ENCODE measurements at regions not wholly inside any gene's neighbourhood (a gene's known extent, or its start where the extent isn't known, plus 50 kb on each side); places are given as distances from the start of the nearest gene placed in this dataset.

DNA sequence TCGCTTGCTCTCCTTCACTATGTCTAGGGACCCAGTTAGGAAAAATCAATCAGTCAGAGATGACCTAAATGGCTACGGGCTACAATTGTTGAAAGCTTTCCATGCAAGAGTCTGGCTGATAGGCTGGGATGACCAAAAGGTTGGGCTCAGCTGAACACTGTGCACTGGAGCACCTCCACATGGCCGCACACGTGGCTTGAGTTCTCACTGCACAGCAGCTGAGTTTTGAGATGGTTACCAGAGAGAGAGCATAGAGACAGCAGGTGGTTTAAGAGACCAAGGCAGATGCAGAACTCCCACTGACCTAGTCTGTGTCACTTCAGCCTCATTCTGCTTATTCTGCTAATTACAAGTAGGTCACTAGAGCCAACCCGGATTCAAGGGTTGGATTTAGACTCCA lies 2354.8 kb upstream of the C9orf72 start:
- Mint-ChIP-seq H3K9me3 (peaks cover 3% of the 10 kb centered on the region), H3K36me3 (ENCODE audit: low read depth) (no peaks in the 10 kb centered on the region), H3K4me1 (no peaks in the 10 kb centered on the region), H3K27me3 (no peaks in the 10 kb centered on the region), H3K27ac (no peak overlapping the region), H3K4me3 (no peak overlapping the region)
- ChIA-PET POLR2A (no interaction called here), CTCF (no interaction called here)
- no peak for DNase-seq

DNA sequence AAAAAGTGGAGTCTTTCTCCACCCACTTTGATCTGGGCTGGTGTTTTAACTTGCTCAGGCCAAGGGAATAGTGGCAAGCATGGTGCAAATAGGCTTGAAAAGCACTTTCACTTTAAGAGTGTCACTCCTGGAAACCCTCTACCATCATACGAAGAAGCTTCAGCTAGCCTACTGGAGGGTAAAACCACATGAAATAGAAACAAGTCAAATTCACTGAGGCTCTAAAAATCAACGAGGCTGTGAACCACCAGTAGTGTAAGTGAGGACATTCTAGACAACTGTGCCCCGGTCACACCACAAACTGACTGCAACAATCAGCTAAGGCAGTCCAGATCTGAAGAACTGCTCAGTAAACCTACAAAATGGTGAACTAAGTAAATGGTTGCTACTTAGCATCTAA lies 2366.3 kb upstream of the C9orf72 start:
- Mint-ChIP-seq H3K9me3 (peaks cover 4% of the 10 kb centered on the region), H3K36me3 (ENCODE audit: low read depth) (no peaks in the 10 kb centered on the region), H3K27me3 (no peaks in the 10 kb centered on the region), H3K27ac (no peak overlapping the region), H3K4me1 (no peaks in the 10 kb centered on the region), H3K4me3 (no peak overlapping the region)
- POLR2A ChIA-PET, result no interaction called here
- CTCF ChIA-PET, result no interaction called here
- no peak for DNase-seq

DNA sequence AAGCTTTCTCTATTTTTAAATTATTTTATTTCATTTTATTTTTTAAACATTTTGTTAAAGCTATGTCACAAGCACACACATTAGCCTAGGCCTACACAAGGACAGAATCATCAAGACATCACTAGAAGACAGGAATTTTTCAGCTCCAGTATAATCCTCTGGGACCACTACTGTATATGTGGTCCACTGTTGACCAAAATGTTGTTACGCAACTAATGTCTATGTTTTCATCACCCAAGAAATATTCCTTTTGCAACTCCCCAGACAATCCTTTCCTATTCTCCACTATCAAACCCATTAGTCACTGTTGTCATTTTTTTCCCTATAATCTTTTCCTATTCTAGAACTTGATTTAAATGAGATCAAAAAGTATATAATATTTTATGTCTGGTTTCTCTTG lies 2371.7 kb upstream of the C9orf72 start:
- Mint-ChIP-seq H3K4me1 (no peaks in the 10 kb centered on the region), H3K4me3 (no peak overlapping the region), H3K36me3 (ENCODE audit: low read depth) (no peaks in the 10 kb centered on the region), H3K9me3 (peaks cover 2% of the 10 kb centered on the region), H3K27me3 (no peaks in the 10 kb centered on the region), H3K27ac (no peak overlapping the region)
- DNase-seq, result no peak
- ChIA-PET CTCF (no interaction called here), POLR2A (no interaction called here)

DNA sequence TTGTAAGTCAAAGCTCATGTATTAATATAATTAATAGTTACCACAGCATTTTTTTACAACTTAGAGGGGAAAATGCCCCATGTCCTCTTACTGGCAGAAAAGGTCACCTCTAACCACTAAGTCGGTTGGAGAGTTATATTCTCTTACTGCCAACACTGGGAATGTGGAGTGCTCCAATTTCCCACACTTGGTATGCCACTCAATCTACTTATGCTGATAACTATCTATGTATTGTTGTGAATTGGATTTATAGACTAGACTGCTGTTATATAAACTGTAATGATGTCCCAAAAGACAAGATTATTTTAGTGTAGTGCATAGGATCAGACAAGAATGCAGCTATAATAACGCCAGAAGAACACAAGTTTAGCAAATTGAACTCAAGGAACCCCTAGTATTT lies 2385.2 kb upstream of the C9orf72 start:
- Mint-ChIP-seq H3K27ac (no peak overlapping the region), H3K36me3 (ENCODE audit: low read depth) (no peaks in the 10 kb centered on the region), H3K4me3 (no peak overlapping the region), H3K27me3 (no peaks in the 10 kb centered on the region), H3K9me3 (no peaks in the 10 kb centered on the region), H3K4me1 (no peaks in the 10 kb centered on the region)
- CTCF ChIA-PET, result no interaction called here
- POLR2A ChIA-PET, result no interaction called here
- no peak for DNase-seq

DNA sequence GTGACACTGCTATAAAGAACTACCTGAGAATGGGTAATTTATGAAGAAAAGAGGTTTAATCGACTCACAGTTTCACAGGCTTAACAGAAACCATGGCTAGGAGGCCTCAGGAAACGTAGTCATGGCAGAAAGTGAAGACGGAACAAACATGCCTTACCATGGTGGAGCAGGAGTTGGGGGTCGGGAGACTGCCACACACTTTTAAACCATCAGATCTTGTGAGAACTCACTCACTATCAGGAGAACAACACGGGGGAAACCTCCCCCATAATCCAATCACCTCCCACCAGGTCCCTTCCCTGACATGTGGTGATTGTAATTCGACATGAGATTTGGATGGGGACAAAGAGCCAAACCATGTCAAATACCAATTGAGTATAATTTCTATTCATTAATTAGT lies 2392.6 kb upstream of the C9orf72 start:
- no peak overlapping the region for H3K4me3 Mint-ChIP-seq
- DNase-seq, result no peak
- ChIA-PET POLR2A (no interaction called here), CTCF (no interaction called here)
- no peaks in the 10 kb centered on the region for H3K27me3 Mint-ChIP-seq
- no peak overlapping the region for H3K27ac Mint-ChIP-seq
- H3K36me3 Mint-ChIP-seq (ENCODE audit: low read depth), result no peaks in the 10 kb centered on the region
- H3K9me3 Mint-ChIP-seq, result no peaks in the 10 kb centered on the region
- H3K4me1 Mint-ChIP-seq, result no peaks in the 10 kb centered on the region

DNA sequence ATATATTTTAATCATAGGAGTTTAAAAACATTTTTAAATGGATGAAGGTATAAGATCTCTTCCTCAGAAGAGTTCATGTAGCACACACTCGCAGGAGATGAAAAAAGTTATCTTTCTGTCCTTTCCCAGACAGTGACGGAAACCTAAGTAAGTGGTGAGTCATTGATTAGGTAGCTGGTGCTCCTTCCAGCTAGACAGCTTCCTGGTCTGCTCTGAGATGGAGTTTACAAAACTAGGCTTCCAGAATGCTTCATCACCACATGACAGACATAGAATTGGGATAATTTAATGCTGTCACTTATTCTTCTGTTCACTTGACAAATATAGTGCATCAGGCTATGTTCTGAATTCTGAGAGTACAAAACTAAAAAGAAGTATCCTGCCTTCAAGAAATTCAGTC lies 2393.0 kb upstream of the C9orf72 start:
- no peaks in the 10 kb centered on the region for H3K9me3 Mint-ChIP-seq
- no peaks in the 10 kb centered on the region for H3K4me1 Mint-ChIP-seq
- H3K27me3 Mint-ChIP-seq, result no peaks in the 10 kb centered on the region
- ChIA-PET CTCF (no interaction called here), POLR2A (no interaction called here)
- H3K27ac Mint-ChIP-seq, result no peak overlapping the region
- no peak for DNase-seq
- no peak overlapping the region for H3K4me3 Mint-ChIP-seq
- H3K36me3 Mint-ChIP-seq (ENCODE audit: low read depth), result no peaks in the 10 kb centered on the region

DNA sequence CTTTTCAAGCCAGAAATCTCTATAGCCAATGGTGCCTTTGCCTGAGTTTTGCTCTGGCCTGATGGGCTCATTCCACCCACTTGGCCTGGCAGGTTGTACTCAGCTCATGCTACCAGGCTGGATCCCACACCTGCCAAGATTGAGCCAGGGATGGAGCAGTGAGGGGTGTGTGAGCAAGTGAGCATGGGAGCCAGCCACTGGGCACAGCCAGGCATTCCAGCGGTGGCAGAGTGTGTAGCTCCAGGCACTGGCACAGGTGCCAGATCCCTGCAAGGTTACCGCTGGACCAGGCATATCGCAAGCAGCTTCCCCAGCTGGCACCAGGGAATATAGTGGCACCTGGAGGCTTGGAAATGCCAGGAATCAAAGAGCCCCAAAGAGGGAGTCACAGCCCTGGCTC lies 2395.6 kb upstream of the C9orf72 start:
- no peak overlapping the region for H3K4me3 Mint-ChIP-seq
- H3K27ac Mint-ChIP-seq, result no peak overlapping the region

DNA sequence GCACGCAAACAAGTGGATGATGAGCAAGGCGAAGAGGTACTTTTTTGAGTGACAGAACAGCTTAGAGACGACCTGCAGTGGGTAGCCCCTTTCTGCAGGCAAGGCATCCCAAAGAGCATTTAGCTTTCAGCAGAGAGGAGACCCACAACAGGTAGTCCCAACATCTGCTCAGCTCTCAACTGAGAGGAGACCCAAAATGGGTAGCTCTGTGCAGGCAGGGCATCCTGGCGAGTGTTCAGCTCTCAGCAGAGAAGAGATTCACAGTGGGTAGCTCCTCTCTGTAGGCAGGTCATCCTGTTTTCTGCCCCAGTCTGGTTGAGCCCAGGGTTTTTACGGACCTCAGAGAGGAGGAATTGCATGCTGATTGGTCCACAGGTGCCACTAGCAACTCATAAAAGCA lies 2396.1 kb upstream of the C9orf72 start:
- Mint-ChIP-seq H3K36me3 (ENCODE audit: low read depth) (no peaks in the 10 kb centered on the region), H3K4me3 (no peak overlapping the region), H3K9me3 (no peaks in the 10 kb centered on the region), H3K27ac (no peak overlapping the region), H3K4me1 (no peaks in the 10 kb centered on the region), H3K27me3 (no peaks in the 10 kb centered on the region)
- ChIA-PET CTCF (interaction anchor here (0.6 kb wide), 1 partner anchor 1579 kb away, joined by 4 read pairs; no protein-coding TSS in a partner anchor), POLR2A (no interaction called here)
- DNase-seq, result no peak

More for the DNA sequence above, 2395.6 kb upstream of the C9orf72 start:
- no peaks in the 10 kb centered on the region for H3K4me1 Mint-ChIP-seq
- CTCF ChIA-PET, result no interaction called here
- no peaks in the 10 kb centered on the region for H3K27me3 Mint-ChIP-seq
- H3K9me3 Mint-ChIP-seq, result no peaks in the 10 kb centered on the region
- POLR2A ChIA-PET, result no interaction called here
- H3K36me3 Mint-ChIP-seq (ENCODE audit: low read depth), result no peaks in the 10 kb centered on the region
- DNase-seq, result no peak

DNA sequence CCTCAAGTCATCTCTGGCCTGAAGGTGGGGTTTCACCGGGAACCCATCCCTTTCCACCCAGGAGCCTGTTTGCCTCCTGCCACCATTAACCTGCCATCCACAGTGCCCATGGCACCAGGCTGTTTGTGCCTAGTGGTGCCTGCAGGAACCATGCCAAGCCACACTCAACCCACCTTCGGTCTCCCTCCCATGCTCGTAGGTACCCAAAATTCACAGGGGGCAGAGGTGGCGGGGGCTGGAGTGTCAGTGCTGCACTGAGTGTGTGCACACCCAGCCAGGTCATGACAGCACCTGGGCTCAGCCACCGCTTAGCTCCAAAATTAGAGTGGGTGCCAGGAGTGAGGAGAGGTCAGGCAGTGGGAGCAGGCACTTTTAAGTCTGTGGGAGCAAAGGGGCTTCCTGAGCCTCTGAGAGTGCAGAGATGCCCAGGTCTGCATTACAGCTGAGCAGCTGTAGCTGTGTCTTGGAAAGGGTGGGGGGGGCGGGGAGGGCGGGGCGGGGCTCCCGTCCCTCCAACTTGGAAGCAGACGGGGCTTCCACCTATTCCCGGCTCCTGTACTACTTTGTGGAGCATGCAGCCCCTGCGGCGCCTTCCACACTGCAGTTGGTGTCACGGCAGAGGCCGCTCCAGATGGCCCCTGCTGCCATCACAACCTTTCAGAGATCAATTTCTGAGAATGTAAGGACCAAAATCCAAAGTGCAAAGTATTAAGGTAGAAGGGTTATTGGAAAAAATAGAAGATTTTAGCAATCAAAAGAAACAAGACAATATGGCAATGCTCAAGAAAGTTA lies 2396.8 kb upstream of the C9orf72 start:
- no peaks in the 10 kb centered on the region for H3K36me3 Mint-ChIP-seq (ENCODE audit: low read depth)
- CTCF ChIA-PET, result interaction anchor here (0.6 kb wide), 1 partner anchor 1579 kb away, joined by 4 read pairs; no protein-coding TSS in a partner anchor

DNA sequence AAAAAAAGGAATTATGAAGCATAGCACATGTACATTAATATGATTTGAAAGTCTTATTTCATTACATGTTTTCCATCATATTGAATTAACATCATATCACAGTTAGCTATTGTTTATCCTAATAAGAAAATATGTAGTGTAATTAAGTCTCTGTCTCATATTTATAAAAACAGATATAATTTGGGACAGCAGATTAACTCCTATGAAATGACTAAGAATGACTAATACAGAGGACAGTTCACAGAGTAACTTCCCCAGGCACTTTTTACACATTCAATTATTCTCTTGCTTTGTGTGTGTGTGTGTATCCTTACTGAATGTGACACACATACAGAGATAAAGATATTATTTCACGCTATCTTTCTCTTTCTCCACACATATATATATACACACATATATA lies 2400.9 kb upstream of the C9orf72 start:
- Mint-ChIP-seq H3K27ac (no peak overlapping the region), H3K36me3 (ENCODE audit: low read depth) (no peaks in the 10 kb centered on the region), H3K4me1 (no peaks in the 10 kb centered on the region), H3K4me3 (no peak overlapping the region), H3K9me3 (no peaks in the 10 kb centered on the region), H3K27me3 (no peaks in the 10 kb centered on the region)
- ChIA-PET POLR2A (no interaction called here), CTCF (no interaction called here)
- DNase-seq, result no peak

More for the DNA sequence above, 2396.8 kb upstream of the C9orf72 start:
- no peaks in the 10 kb centered on the region for H3K4me1 Mint-ChIP-seq
- H3K27ac Mint-ChIP-seq, result no peak overlapping the region
- H3K4me3 Mint-ChIP-seq, result no peak overlapping the region
- no peaks in the 10 kb centered on the region for H3K9me3 Mint-ChIP-seq
- POLR2A ChIA-PET, result no interaction called here
- DNase-seq, result no peak
- H3K27me3 Mint-ChIP-seq, result no peaks in the 10 kb centered on the region

DNA sequence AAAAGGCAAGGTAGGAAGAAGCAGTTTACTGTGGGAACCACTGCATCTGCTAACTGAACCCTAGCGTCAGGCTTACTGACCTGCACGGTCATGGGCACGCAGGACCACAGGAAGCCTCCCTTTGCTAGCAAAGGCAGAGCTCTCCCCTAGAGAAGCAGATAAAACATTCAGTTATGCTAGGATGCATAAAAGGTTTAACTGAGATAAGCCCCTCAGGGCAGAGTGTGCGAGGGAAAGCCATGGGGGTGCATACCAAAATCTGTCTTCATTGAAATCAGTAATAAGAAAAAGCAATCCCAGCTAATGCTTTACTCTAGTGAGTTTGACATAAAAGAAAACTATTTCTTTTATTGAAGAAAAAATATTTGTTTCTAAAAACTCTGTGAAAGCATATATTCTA lies 2403.7 kb upstream of the C9orf72 start:
- Mint-ChIP-seq H3K36me3 (ENCODE audit: low read depth) (no peaks in the 10 kb centered on the region), H3K9me3 (no peaks in the 10 kb centered on the region), H3K27ac (no peak overlapping the region), H3K4me3 (no peak overlapping the region), H3K4me1 (no peaks in the 10 kb centered on the region), H3K27me3 (no peaks in the 10 kb centered on the region)
- ChIA-PET POLR2A (no interaction called here), CTCF (no interaction called here)
- DNase-seq, result no peak

DNA sequence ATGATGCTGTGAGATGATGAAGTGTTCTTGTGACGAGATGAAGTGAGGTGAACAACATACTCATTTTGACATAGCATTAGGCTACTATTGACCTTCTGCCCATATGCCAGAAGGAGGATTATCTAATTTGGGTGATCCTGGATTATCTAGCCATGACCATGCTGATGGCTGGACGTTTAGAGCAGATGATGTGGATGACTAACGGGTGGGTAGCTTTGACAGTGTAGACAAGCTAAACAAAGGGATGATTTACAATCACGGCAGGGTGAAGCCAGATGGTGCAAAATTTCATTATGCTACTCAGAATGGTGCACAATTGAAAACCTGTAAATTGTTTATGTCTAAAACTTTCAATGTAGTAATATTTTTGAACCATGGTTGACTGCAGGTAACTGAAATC lies 2403.4 kb upstream of the ACO1 start:
- Mint-ChIP-seq H3K27ac (no peak overlapping the region), H3K27me3 (no peaks in the 10 kb centered on the region), H3K4me1 (no peaks in the 10 kb centered on the region), H3K36me3 (ENCODE audit: low read depth) (no peaks in the 10 kb centered on the region), H3K9me3 (no peaks in the 10 kb centered on the region), H3K4me3 (no peak overlapping the region)
- ChIA-PET CTCF (no interaction called here), POLR2A (no interaction called here)
- DNase-seq, result no peak

DNA sequence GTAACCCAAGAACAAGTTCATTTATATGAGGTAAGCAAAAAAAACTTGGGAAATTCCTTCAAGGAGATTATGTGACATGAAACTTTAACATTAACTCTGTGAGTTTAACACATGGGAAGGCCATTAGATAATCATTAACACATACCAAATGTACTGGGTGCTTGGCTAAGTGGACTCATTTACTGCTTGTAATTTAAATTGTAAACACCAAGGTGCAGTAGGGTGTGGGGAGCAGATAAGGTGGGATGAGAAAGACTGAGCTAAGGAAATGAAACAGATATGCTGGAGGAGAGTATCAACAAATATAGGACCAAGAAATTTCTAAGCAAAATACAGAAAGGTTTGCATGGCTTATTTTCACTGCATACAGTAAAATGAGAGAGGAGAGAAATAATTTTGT lies 2384.8 kb upstream of the ACO1 start:
- Mint-ChIP-seq H3K36me3 (ENCODE audit: low read depth) (no peaks in the 10 kb centered on the region), H3K4me1 (no peaks in the 10 kb centered on the region), H3K4me3 (no peak overlapping the region), H3K27ac (no peak overlapping the region), H3K27me3 (no peaks in the 10 kb centered on the region), H3K9me3 (peaks cover 7% of the 10 kb centered on the region)
- ChIA-PET CTCF (no interaction called here), POLR2A (no interaction called here)
- DNase-seq, result no peak

DNA sequence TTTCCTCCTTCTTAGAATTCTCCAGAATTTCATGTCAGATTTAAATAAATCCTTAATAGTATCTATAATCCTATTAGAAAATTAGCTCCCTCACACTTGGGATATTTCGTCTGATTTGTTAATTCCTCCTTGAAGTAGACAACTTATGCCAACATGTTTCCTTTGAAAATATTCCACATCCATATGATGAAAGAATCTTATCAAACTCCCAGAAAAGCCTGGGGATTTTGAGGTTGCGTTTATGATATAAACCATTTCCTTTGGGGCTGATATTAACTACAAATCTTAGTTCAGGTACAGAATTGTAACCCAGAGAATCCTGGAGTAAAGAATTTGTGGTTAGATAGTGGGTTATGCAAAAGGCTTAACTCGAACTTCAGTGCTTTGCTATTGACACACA lies 2373.8 kb upstream of the ACO1 start:
- Mint-ChIP-seq H3K9me3 (no peaks in the 10 kb centered on the region), H3K4me1 (no peaks in the 10 kb centered on the region), H3K27me3 (no peaks in the 10 kb centered on the region), H3K27ac (no peak overlapping the region), H3K36me3 (ENCODE audit: low read depth) (no peaks in the 10 kb centered on the region), H3K4me3 (no peak overlapping the region)
- no peak for DNase-seq
- POLR2A ChIA-PET, result no interaction called here
- CTCF ChIA-PET, result no interaction called here

All from activated CD4-positive, alpha-beta T cell treated with anti-CD3 and anti-CD28 coated beads, Interleukin-2, amount 10 ng/mL, durations not matched to agents 7 days and 5 days (primary cell).